Right renal cortex interstitium (tissue), 3 donors: ENCODE measurements at regions not wholly inside any gene's neighbourhood (a gene's known extent, or its start where the extent isn't known, plus 50 kb on each side); places are given as distances from the start of the nearest gene placed in this dataset.
"Not testable (repeated sequence)": the region's sequence is repeated elsewhere in the genome, so short reads cannot be mapped to it uniquely, and the experiment has no call there.

Experiments used
- DNase-seq, 3 donors: peaks; one replicate each; pipeline ENCODE4 v3.0.0-alpha.2; 2013; ENCODE audit warnings: low read depth in 3 of 3, low spot score in 2 of 3

DNA sequence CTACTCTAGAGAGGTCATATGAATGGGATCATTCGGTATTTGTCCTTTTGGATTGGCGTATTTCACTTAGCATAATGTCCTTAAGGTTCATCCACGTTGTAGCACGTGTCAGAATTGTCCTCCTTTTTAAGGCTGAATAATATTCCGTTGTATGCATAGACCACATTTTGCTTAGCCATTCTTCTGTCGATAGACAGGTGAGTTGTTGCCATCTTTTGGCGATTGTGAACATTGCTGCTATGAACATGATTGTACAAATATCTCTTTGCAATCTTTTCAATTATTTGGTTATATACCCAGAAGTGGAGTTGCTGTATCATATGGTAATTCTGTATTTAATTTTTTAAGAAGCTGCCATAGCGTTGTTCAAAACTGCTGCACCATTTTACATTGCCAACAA is 52.4 kb upstream of the GOLGA8J start:
- no peak for DNase-seq

DNA sequence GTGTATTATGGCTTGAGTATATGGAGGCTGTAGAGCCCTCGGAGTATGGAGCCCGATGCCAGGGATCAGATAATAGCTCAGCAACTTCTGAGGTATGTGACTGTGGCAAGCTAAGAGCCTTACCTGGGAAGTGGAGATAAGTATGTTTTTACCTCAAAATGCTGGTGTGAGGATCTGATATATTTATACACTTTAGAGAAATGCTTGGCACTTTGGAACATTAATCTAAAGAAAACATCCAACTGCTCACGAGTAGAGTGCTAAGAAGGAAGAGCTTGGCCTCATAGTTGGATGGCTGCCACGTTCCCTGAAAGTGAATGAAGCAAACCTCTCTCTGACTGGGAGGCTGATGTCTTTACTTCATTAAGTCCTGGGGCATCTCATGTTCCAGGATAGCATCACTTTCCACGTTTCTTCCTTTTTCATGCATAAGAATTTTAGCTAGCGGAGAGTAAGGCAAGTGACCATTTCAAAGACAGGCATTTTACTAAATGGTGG is 58.9 kb upstream of the GOLGA8J start:
- no peak for DNase-seq

DNA sequence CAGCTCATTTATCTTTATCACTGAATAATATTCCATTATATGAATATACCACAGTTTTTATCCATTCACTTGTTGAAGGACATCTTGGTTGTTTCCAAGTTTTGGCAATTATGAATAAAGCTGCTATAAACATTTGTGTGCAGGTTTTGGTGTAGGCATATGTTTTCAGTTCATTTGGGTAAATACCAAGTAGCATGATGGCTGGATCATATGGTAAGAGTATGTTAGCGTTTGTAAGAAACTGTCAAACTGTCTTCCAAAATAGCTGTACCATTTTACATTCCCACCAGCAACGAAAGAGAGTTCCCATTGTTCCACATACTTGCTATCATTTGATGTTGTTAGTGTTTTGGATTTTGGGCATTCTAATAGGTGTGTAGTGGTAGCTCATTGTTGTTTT is 72.0 kb upstream of the GOLGA8J start:
- DNase-seq: no peak

DNA sequence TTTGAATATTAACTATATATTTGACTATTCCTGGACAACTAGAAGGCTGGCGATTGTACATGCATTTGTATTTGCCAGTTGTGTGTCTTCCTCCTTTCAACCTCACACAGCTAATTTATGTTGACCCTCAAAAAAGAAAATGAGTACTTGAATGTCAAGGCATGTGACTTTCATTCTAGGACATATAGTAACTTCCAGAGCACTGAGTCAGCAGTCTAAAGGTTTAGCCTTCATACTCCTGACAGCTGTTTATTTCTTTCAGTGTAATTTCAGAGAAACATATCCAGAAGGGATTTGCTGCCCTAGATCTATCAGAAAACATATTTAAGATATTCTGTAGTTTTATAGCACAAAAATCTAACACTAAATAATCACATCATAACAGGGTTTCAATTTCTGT is 74.6 kb upstream of the GOLGA8J start:
- DNase-seq: no peak

DNA sequence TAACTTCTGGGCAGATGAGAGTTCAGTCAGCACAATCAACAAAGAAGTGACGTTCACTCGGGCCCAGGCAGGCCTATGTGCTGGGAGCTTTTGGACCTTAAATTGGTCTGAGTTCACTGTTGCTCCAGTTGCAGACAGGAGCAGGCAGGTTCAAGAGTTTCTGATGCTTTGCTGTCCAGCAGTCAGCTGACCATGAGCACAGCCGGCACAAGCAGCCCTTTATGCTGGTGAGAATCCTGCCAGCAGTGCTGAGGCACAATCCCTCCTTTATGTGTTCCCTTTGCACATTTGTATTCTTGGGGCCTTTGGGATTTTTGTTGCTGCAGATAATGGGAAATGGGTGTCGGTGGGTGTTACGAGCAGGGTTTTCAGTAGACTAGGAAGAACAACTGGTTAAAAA is 81.2 kb upstream of the GOLGA8J start:
- no peak for DNase-seq

DNA sequence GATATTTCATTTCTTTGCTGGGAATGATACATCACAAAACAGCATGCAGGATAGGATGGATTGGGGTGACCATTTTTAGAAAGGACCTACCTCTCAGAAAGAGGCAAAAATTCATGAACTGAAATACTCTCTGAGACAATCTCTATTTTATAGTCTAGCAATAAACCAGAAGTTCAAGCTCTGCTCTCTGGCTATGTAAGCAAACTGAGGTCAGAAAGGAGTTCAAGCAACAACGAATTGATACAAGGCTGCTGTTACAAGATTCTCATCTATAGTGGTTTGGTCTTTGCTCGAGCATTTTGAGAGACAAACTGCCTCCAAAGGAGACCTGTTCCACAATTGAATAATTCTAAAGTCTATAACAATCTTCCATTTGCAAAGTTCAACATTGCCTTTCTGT is 84.7 kb upstream of the GOLGA8J start:
- DNase-seq: no peak

DNA sequence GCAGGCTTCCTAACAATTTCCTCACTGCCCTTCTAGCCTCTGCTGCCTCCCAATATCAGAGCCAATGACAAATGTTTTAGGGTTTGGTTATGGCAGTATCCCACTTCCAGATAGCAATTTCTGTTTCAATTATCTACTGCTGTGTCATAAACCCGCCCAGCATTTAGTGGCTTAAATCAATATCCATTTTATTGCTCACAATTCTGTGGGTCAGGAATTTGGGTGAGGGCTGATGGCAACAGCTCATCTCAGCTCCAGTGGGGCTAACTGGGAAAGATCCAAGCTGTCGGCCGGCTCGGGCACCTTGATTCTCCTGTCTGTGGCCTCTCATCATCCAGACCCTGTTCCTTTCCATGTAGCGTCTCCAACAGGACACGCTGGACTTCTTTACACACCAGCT is 85.3 kb upstream of the GOLGA8J start:
- DNase-seq: no peak

DNA sequence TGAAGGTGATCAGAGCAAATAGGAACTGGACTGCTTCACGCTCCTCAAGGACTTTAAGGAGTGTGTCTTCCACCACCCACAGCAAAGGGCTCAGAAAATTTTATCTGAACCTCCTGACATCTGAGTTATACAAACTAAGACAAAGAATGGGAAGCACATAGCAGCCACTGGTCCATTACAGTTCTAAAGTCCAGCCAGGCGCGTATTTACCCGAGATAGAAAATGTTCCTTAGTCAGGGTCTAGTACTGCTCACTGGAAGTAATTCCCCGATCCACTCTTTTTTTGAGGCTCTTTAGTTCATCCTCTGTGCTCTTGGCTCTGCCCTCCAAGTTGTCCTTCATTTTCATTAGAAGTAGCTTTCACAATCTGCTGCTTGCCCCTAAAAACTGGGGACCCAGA is 88.5 kb upstream of the GOLGA8J start:
- DNase-seq: no peak

DNA sequence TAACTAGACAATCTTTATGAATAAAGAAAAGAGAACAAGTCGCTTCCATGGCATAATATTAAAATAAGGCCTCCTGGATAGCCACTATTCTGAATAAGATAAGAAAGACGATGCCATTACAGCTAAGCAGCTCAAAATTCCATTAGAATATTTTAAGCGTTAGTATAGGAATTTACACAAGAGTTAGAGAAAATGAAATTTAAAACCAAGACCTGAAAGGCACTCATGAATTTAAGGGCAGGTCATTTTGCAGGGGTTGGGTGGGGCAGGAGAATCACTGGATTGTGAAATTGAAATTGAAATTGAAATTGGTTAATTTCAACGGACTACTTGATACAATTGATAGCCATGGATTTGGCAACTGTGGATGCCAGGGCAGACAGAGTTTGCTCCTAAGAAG is 91.8 kb upstream of the GOLGA8J start:
- no peak for DNase-seq

DNA sequence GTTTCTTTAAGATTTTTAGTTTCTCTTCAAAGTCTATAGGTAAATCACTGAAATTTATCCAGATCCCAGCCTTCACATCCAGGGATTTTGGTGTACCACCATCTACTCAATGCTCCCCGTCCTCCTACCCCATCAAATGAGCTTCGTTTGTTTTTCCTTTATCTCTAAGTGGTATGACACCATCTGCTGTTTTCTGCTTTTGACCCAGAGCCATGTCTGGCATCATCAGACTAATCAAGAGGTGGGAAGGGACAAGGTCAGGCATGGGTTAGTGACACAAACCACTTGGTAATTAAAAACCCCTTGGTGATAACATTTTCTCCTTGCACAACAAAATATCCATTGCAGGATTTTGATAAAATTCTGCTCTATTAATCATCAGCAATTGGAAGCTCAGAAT is 92.7 kb upstream of the GOLGA8J start:
- no peak for DNase-seq

DNA sequence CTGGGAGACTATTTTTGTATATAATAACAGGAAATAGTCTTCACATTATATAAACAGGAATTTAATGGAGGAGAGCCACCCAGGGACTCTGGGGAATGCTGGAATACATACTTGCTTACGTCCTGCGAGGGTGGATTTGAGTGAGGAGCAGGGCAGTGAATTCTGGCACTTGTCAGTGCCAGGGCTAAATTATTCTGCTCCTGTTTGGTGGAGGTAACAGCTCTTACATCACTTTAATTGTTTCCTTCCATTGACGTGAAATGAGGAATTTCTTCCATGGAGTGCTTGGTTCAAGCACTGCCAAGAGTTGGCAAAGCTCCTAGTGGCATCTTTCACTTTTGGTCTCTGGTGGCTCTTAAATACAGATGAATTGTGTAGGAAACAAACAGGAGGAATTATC is 94.1 kb upstream of the GOLGA8J start:
- no peak for DNase-seq

DNA sequence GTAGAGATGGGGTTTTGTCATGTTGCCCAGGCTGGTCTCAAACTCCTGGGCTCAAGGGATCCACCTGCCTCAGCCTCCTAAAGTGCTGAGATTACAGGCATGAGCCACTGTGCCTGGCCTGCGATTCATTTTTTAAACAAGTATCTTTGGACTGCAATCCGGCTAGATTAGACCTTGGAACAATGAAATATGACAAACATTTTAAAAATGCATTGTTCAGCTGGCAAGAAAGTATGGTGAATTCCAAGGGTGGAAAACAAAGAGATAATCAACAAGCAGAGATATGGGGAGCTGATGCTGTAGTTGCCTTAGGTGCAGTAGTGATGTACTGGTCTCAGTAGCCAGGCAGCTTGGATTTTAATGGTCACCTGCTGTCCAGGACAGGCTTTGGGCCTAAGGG is 95.8 kb upstream of the GOLGA8J start:
- DNase-seq: no peak

DNA sequence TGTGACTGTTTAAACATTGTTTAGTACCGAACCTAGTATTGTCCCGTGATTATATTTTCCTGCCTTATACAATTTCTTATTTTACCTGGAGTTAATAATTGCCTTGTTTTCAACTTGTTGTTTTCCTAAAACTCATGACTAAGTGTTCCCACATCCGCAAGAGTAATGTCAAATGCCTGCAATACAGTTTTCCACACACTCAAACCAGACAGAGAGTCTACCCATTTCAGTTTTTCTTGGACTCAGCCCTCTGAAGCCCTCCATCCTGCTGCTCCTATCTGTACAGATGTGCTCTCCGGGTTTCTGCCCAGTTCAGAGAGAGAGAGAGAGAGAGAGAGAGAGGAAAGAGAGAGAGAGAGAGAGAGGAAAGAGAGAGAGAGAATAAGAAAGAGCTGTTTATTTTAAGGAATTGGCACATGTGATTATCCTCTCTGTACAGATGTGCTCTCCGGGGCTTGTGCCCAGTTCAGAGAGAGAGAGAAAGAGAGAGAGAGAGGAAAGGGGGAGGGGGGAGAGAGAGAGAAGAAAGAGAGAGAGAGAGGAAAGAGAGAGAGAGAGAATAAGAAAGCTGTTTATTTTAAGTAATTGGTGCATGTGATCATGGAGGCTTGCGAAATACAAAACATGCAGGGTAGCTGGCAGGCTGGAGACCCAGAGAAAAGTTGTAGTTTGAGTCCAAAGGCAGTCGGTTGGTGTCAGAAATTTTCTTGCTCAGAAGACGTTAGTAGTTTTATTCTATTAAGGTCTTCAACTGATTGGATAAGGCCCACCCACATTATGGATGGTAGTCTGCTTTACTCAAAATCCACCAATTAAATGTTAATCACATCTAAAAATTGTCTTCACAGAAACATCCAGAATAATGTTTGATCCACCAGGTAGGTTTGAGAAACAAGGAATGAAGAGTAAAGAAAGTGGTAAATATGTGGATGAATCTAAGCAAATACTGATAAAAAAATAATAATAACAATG is 104.1 kb upstream of the GOLGA8J start:
- DNase-seq: no peak

DNA sequence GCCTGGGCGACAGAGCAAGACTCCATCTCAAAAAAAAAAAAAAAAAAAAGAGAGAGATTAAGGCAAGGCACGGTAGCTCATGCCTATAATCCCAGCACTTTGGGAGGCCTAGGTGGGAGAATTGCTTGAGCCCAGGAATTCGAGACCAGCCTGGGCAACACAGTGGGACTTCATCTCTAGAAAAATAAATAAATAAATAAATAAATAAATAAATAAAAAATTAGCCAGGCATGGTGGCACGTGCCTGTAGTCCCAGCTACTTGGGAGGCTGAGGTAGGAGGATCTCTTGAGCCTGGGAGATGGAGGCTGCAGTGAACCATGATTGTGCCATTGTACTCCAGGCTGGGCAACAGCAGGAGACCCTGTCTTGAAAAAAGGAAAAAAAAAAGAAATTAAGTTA is 108.7 kb upstream of the GOLGA8J start:
- not testable (repeated sequence) for DNase-seq

DNA sequence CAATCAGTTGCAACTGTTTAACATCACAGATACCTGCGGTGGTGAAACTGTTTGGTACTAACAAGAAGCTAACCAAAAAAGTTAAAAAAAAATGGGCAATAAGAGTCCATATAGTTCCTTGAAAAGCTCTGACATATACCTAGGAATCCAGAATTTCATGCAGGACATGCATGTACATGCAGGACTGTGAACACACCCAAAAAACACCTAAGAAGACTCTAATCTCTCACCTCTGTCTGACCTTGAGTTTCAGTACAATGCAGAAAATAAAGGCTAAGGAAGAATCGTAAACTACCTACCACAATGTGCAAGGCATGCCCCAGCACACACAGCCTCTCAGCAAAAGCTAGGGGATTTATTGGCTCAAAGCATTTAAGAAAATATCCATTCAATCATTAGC is 110.7 kb upstream of the GOLGA8J start:
- DNase-seq: no peak

DNA sequence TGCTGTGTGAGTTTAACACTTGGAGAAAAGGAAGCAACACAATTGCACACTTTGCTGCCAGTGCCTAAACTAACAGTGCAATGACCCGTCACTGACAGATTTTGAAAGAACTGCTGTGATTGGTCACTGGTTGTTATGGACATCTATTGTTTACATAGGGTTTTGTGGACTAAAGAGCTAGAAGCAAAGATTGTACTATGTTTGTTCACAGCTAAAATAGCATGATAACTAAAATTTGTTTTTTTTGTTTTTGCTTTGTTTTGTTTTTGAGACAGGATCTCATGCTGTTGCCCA is 112.4 kb upstream of the GOLGA8J start:
- DNase-seq: no peak

DNA sequence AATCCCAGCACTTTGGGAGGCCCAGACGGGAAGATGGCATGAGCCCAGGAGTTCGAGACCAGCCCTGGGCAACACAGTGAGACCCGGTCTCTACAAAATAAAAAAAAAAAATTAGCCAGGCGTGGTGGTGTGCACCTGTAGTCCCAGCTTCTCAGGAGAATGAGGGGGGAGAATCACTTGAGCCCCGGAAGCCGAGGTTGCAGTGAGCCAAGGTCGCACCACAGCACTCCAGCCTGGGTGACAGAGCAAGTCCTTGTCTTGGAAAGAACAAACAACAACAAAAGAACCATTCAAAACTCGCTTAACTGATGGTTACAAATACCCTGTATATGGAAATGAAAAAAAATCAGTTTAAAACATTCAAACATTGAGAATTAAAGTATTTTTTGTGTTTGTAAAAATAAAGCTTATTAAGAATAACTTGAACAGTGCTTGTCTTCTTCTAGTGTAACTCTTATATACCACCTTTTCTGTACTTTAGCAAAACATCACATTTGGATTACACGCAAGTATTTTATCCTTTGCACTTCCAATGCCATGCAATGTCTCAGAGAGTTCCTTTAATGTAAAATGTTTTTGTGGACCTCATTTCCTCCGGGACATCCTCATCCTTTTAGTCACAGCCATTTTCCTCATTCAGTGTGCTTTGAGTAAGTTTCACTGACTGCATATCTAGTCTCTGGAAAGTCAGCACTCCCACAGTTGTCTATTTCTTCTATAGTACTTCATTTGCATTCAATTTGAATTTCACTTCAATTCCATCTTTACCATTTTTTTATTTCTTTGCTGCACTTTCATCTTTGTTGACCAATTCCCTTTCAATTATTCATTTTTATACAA is 113.0 kb upstream of the GOLGA8J start:
- DNase-seq: no peak

DNA sequence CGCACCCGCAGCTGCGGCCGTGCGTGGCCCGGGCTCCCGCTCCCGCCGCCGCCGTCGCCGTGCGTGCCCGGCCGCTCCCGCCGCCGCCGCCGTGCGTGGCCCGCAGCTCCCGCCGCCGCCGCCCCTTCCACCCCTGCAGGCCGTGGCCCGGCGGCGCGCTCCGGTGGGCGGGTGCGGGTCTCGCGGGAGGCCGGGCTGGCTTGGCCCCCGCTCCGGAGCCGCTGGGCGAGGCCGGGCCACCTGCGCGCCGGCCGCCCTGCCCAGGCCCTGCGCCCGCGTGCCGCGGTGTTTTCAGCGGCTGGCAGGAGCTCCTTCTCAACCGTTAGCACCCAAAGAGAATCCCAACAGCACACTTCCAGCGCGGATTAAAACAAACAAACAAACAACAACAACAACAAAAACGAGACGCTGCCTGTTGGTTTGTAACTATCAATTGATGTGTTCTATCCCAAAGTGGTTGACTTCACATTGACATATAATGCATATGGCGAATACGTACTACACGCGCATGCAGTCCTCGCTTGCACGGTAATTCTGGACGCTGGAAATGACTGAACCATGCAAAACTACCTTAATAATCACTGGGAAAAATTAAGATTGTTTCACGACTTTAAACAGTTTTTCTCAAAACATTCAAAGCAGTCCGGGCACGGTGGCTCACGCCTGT is 113.7 kb upstream of the GOLGA8J start:
- no peak for DNase-seq

DNA sequence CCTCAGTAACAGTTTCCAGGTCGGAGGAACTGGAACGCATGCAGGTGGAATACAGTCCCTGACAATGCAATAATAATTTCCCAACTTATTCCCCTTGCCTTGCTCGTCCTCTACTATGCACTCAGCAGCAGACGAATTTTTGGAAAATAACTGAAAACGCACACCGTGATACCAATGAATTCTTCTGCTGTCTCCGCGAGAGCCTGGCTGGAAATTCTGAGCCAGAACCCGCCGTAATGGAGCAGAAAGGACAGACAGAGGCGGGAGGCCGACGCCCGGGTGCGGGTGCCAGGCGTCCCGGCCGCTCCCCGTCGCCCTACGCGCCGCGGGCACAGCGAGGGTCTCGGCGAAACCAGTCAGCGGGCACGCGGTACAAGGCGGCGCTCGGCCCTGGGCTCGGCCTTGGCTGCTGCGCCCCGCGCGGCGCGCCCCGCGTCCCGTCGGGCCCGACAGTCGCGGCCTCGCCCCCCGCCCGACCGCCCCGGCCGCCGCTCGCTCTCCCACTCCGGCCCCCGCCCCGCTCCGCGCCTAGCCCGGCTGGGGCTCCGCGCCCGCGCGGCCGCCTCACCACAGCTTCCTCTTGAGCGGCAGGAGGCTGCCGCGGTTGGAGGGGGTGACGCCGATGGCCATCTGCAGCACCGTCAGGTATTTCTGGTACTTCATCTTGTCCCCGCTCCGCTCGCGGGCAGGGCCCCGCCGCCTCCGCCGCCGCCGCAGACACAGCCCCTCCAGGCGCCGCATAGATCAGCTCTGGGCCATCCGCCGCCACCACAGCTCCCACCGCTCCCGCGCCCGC is 114.5 kb upstream of the GOLGA8J start:
- no peak for DNase-seq

DNA sequence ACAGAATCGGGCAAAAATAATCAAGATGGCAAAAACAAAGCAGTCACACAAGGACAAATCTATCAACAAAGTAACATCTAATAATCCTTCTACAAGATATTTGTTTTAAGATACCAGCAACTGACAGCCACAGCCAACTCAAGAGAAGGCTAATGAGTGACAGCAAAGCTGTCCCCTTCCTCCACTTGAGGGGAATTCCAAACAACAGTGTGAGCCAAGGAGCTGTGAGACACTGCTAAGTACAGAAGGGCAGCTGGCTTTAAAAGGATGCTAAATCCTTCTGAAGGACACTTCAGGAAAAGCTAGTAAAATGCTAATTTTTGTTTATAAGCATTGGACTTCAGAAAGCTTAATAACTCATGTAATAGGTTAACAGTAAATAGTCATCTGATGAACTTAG is 120.3 kb upstream of the GOLGA8J start:
- DNase-seq: no peak
